A204.1 (cell line): ENCODE measurements at regions not wholly inside any gene's neighbourhood (a gene's known extent, or its start where the extent isn't known, plus 50 kb on each side); places are given as distances from the start of the nearest gene placed in this dataset.

ENCODE experiments used
- FAIRE-seq: peaks from 2 replicates; lab custom pipeline; 2012; peaks lifted over from hg19 to GRCh38; lab: Jason Lieb, UNC

DNA sequence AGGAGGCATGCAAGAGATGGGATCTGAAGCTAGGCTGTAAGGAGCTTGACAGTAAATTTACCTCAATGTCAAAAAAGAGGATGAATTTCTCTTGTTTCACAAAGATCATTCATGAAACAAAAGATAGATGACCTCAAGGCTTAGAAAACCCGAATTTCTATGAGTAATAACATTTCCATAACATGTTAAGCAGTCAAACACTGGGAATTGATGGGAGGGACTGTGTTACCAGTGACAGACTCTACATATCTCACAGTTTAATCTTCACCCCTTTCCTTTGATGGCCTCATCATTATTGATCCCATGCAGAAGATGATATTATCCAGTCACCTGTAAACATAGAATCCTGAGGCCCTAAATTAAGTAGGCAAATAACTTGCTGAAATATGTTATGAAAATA, 53.5 kb upstream of the VGLL3 start:
- FAIRE-seq = no peak

GRCh38 chr3:87041191-87041590, 50.2 kb upstream of the VGLL3 start:
- FAIRE-seq = no peak
